AG04450 (cell line): ENCODE measurements at regions not wholly inside any gene's neighbourhood (a gene's known extent, or its start where the extent isn't known, plus 50 kb on each side); places are given as distances from the start of the nearest gene placed in this dataset.

ENCODE experiments used
- CTCF ChIA-PET: fragments of 300-600, 350-600 bp; formaldehyde crosslinking; extraction: SDS; loops from one replicate; lab custom pipeline; 2022; ENCODE audit warnings: antibody characterized with exemption, inconsistent platforms; lab: Charles Lee
- POLR2A ChIA-PET: fragments of 350-600 bp; formaldehyde crosslinking; extraction: SDS; loops from one replicate; lab custom pipeline; 2021; ENCODE audit warnings: antibody characterized with exemption, inconsistent platforms; lab: Yijun Ruan, JAX
- DNase-seq: peaks from one replicate; pipeline ENCODE4 v3.0.0-alpha.2; 2011; ENCODE audit warnings: low read depth, low spot score
- H3K27ac ChIP-seq: one replicate; pipeline ENCODE4 v1.5.1; 2012; ENCODE audit warnings: low read depth, low read length, control low read depth
- H3K27me3 ChIP-seq: one replicate; pipeline ENCODE4 v1.6.0; 2012; ENCODE audit warnings: low read length; ENCODE audit not compliant: control insufficient read depth, insufficient read depth
- H3K4me3 ChIP-seq: 2 replicates; pipeline ENCODE4 v1.5.1; 2011; ENCODE audit warnings: mild to moderate bottlenecking, low read depth, low read length, control low read depth
- H3K9me3 ChIP-seq: 2 replicates; pipeline ENCODE4 v1.5.1; 2012; ENCODE audit warnings: low read length; ENCODE audit not compliant: control insufficient read depth, insufficient read depth
- TF ChIP-seq, protein P1 (sequence below): IDR thresholded peaks from 2 replicates; pipeline ENCODE4 v1.5.1; 2011; ENCODE audit warnings: low read depth, low read length, control low read depth, inconsistent platforms

DNA sequence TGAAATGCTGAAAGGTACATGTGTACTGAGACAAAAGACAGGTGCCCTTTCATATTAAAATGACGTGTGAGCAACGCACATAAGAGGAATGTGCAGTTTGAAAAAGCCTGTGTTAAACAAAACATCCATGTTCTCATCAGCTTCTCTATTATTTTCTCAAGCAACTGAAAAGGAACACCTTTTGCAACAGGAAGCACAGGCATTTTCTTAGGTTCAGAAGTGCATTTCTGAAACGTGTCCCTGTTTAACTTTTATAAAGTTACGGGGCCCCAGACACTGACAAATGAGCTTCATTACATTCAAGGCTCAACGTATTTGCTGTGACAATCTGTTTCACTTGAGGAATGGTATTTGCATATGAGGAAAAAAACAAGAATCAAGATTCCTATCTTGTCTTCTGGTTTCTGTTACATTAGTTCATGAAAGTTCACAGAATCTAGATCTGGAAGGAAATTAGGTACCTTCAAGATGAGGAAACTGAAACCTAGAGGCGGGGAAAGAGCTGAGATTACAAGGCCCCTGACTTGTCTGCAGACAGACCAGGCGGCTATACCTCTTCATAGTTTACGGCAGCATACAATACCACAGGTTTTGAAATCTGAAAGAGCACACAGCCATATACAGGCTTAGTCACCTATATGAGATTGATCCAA lies 431.7 kb downstream of the KLF12 start:
- TF ChIP-seq, protein P1, sequence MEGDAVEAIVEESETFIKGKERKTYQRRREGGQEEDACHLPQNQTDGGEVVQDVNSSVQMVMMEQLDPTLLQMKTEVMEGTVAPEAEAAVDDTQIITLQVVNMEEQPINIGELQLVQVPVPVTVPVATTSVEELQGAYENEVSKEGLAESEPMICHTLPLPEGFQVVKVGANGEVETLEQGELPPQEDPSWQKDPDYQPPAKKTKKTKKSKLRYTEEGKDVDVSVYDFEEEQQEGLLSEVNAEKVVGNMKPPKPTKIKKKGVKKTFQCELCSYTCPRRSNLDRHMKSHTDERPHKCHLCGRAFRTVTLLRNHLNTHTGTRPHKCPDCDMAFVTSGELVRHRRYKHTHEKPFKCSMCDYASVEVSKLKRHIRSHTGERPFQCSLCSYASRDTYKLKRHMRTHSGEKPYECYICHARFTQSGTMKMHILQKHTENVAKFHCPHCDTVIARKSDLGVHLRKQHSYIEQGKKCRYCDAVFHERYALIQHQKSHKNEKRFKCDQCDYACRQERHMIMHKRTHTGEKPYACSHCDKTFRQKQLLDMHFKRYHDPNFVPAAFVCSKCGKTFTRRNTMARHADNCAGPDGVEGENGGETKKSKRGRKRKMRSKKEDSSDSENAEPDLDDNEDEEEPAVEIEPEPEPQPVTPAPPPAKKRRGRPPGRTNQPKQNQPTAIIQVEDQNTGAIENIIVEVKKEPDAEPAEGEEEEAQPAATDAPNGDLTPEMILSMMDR: no peak
- Histone ChIP-seq H3K27me3 (no peaks in the 10 kb centered on the region), H3K4me3 (no peak overlapping the region), H3K27ac (no peak overlapping the region), H3K9me3 (no peaks in the 10 kb centered on the region)
- ChIA-PET POLR2A (no interaction called here), CTCF (no interaction called here)
- no peak for DNase-seq

DNA sequence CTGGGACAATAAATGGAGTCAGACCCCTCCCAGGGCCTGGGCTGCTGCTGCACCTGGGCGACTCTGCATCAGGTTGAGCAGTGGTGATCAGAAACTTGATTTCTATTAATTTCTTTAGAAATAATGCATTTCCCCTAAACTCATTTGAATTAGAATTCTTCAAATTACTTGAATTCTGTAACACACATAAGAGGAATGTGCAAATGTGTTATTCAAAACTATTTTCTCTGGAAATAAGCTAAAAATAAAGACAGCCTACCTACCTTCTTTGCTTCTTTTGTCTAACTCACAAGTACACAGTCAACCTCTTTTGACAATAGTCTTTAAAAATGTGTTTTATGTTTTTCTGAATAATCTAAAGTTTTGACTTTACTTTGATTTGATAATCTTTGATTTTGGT lies 433.0 kb downstream of the KLF12 start:
- ChIA-PET POLR2A (no interaction called here), CTCF (no interaction called here)
- Histone ChIP-seq H3K9me3 (no peaks in the 10 kb centered on the region), H3K4me3 (no peak overlapping the region), H3K27ac (no peak overlapping the region), H3K27me3 (no peaks in the 10 kb centered on the region)
- TF ChIP-seq, protein P1: no peak
- no peak for DNase-seq

DNA sequence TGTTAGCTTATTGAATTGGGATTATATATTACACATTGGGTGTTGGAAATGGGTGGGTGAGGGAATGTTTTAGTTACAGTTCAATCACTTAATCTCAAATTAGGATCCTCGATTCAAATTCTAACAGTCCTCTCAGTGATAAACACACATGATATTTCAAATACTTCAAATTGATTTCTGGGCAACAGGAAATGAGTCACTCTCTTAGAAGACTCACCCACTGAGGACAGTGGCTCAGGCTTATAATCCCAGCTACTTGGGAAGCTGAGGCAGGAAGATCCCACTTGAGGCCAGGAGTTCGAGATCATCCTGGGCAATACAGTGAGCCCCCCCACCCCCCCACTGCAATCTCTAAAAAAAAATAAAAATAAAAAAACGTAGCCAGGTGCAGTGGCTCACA lies 435.3 kb downstream of the KLF12 start:
- Histone ChIP-seq H3K27ac (no peak overlapping the region), H3K9me3 (no peaks in the 10 kb centered on the region), H3K27me3 (no peaks in the 10 kb centered on the region), H3K4me3 (no peak overlapping the region)
- POLR2A ChIA-PET: no interaction called here
- no peak for DNase-seq
- TF ChIP-seq, protein P1: no peak
- CTCF ChIA-PET: no interaction called here

DNA sequence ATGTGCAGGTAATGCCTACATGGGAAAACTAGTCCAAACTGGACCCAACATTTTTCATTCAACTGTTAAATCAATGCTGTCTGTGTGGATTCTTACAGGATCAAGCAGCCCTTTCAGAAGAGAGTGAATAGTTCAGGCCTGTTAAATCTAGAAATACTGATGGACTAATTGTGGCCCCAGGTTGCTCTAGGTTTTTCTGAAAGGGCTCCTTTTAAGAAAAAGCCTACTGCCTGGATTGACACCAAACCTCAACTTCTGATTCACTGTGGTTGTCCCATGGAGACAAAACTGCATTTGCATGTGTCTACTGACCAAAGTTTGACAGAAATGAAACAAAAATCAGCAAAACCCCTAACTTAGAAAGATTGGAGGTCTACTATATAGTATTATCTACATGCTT lies 437.0 kb downstream of the KLF12 start:
- TF ChIP-seq, protein P1: no peak
- no peak for DNase-seq
- no peak overlapping the region for H3K27ac ChIP-seq
- H3K4me3 ChIP-seq: no peak overlapping the region
- H3K27me3 ChIP-seq: no peaks in the 10 kb centered on the region
- ChIA-PET POLR2A (no interaction called here), CTCF (no interaction called here)
- H3K9me3 ChIP-seq: no peaks in the 10 kb centered on the region

DNA sequence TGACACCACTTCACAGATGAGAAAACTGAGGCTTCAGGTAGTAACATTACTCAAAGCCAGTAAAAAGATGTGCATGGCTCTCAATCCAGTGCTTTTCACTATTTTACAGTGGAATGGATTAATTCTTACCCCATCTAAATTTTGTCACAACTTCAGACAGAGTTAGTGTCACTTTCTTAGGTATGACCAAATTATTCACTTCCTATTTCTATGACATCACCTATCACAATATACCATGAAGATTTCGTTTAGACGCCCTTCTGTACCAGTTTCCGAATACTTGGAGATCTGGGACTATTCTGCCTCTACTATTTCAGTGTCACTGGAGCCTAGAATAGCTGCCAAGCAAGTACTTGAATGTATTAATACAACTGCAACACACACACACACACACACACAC lies 437.5 kb downstream of the KLF12 start:
- DNase-seq: no peak
- Histone ChIP-seq H3K9me3 (no peaks in the 10 kb centered on the region), H3K4me3 (no peak overlapping the region), H3K27me3 (no peaks in the 10 kb centered on the region), H3K27ac (no peak overlapping the region)
- TF ChIP-seq, protein P1: no peak
- ChIA-PET CTCF (no interaction called here), POLR2A (no interaction called here)
